Raji (cell line): ENCODE measurements at regions not wholly inside any gene's neighbourhood (a gene's known extent, or its start where the extent isn't known, plus 50 kb on each side); places are given as distances from the start of the nearest gene placed in this dataset.

ENCODE experiments used
- POLR2A ChIP-seq: IDR thresholded peaks from 2 replicates; pipeline ENCODE4 v1.6.1; 2011; ENCODE audit warnings: low read depth, low read length, control low read depth; ENCODE audit not compliant: insufficient read depth

DNA sequence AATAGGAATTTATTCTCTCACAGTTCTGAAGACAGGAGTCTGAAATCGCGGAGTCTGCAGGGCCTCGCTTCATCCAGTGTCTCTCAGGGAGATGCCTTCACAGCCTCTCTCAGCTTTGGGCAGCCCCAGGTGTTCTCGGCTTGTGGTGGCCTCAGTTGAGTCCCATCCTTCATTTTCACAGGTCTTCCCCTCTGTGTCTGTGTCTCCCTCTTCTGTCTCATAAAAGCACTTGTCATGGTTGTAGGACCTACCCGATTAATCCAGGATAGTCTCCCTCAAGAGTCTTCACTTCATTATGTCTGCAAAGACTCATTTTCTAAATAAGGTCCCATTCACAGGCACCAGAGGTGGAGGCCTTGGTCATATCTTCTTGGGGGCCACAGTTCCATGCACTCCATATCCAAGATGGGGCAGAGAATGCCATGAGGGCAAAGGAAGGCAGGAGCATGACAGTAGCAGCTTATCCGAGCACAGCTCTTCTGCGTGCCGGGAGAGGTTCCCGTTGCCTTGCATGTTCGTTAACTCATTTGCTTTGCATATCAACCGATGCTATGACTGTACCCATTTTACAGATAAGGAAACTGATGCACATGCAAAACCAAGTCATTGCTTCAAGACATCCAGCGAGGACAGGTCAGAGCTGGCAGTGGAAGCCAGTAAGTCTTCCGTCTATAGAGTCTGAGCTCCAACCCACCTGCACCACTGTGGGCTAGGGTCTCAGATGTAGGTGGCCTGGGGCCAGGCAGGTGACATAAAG is 363.8 kb upstream of the SULF2 start:
- no peak for TF ChIP-seq POLR2A

DNA sequence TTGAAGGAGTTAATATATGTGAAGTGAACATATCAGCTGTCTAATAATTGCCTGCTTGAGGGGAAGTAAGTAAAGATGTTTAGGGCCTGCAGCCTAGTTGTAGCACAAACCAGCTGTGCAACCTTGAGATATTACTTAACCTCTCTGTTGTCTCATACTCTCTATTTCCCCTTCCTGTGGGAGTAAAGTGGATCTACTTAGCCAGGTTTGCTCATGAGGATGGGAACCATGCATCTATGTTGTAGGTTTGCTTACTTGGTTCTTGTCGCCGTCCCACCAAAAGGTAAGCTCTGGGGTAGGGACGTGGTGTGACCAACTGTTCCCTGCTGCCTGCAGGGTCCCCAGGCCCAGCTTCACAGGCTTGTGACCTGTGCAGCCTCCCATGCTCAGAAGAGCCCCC is 362.7 kb upstream of the SULF2 start:
- TF ChIP-seq POLR2A: no peak

DNA sequence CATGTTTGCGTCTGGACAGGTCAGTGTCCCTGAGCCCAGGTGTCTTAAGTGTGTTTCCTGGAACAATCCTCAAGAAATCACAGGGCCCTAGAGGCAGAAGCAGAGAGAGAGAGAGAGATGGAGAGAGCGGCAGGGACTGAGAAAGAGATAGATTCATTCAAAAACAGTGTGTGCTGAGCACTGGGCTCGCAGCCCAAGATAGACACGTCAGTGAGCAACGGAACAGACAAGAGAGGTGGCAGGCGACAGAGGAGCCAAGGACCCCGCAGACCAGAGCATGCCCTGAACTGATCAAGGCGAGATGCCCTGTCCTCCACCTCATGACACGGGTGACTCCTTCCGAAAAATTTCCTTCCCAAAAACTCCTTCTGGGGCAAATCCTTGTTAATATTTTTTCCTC is 362.0 kb upstream of the SULF2 start:
- no peak for TF ChIP-seq POLR2A

DNA sequence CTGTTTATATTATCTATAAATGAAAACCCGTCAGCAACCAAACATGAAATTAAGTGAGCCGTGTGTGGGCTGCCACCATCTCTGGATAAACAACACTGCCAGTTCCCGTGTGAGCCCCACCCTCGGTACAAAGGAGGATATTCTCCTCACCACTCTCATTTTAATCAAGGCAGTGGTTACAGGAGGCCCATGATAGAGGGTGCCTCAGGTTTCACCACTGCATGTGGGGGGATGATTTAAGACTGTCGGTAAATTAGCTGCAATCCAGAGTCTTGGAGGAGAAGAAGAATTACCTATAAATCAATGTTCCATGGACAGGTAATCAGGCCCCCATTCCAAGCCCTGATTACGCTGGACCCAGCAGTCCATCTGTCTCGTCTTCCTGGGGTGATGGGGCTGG is 361.6 kb upstream of the SULF2 start:
- TF ChIP-seq POLR2A: no peak

DNA sequence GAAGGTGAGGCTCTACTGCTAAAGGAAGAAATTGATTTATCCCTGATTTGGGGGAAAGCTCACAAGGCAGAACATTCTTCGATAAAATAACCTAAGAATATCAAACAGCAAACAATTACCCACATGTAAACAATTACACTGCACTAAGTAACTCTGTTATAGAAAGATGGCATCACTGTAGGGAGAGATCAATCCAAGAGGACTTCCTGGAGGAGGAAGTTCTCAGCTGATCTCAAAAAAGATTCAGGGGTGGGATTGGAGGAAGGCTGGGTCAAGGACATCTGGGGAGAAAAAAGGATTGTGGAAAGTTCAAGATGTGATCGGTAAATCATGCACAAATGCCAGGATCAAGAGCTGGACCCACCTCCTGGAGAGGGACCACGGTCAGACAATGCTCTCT is 361.0 kb upstream of the SULF2 start:
- no peak for TF ChIP-seq POLR2A

DNA sequence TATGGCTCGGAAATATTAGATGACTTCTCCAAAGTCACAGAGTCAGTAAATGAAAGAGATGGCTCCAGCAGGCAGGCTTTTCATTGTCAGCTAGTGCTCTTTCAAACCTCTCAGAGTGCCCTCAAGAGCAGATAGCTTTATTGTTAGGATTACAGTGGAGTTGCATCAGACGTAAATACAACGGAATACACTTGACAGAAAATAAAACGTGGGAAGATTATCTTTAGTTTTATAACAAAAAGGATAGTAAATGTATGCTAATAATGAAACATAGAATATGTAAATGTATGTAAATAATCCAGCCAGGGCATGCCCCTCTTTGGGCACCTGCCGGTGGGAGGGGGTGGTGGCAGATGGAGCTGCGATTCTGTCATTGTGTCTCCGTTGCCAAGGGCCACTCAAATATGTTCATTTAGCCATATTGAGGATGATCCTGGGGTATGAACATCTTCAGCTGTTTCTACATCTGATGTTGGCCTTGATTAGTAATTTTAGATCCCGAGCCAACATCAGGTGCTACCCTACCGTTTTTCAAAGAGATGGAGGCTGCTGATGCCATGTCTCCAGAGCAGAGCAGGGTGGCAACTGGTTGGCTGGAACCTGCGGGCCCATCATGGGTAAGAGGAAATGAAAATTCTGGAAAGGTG is 358.3 kb upstream of the SULF2 start:
- TF ChIP-seq POLR2A: no peak

DNA sequence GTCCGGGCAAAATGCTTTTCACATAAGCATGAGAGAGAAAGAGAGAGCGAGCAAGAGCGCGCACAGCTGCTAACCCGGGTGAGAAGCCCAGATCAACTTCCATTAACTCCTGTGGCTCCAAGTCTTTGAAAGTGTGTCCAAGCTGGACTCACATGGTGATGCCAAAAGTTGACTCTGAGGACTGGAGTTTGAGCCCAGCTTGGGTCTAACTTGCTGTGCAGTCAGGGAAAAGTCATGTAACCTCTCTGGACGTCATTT is 357.2 kb upstream of the SULF2 start:
- TF ChIP-seq POLR2A: no peak

DNA sequence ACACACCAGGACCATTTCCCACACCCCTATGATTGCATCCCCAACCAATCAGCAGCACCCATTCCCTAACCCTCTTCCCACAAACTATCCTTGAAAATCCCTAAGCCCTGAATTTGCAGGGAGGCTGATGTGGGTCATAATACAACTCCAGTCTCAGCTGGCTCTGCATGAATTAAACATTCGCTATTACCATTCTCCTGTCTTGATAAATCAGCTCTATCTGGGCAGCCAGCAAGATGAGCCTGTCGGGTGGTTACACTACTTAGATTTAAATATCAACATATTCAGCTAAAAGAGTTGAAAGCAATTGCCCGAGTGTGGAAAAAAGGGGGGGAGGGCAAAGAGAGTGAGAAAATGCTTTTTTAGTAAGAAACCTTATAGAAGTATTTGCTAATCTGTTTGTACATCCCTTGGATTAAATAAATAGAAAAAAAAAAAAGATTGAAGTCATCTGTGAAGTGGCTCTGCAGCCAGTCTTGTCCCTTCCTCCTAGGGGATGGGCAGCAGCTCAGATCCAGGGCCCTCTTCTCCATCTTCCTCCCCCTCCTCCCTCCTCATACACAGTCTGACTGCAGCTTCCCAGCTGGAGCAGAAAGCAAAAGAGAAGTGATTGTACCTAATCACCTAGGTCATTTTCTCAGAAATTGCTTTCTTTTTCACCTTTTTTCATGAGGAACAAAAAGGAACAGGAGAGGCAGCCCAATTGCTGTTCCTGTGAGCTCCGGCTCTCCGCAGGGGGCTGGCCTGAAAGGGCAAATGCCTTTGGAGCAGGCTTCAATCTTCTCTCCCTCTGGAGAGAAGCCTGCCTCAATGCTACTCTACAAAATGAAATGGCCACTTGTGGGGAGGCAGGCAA is 356.6 kb upstream of the SULF2 start:
- no peak for TF ChIP-seq POLR2A

DNA sequence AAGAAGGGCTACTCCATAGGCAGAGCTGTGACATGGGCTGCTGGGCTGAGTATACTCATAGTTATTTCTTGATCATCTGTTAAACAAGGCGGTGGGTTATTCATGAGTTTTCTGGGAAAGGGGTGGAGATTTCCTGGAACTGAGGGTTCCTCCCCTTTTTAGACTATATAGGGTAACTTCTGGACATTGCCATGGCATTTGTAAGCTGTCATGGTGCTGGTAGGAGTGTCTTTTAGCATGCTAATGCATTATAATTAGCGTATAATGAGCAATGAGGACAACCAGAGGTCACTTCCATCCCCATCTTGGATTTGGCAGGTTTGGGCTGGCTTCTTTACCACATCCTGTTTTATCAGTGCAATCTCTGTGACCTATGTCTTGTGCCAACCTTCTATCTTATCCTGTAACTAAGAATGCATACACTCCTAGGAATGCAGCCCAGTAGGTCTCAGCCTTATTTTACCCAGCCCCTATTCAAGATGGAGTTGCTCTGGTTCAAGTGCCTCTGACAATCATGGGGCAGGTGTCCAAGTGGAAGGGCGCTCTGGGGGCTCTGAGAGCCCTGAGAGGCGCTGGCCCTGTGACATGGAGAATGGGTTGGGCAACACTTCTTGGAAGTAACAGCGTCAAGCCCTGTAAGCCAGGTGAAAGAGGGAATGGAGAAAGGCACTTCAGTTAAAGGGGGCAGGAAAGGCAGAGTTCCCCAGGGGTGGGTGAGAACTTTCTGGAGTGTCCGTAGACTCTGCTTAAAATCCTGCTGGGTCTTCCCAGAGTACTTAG is 354.2 kb upstream of the SULF2 start:
- TF ChIP-seq POLR2A: no peak

DNA sequence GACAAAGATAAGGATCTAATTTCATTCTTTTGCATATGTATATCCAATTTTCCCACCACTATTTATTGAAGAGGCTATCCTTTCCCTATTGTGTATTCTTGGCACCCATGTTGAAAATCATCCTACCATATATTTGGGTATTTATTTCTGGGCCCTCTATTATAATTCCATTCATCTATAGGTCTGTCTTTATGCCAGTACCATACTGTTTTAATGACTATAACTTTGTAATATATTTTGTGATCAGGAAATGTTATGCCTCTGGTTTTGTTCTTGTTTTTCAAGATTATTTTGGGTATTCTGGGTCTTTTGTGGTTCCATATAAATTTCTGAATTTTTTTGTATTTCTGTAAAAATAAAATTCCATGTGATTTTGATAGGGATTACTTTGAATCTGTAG is 347.6 kb upstream of the SULF2 start:
- no peak for TF ChIP-seq POLR2A

DNA sequence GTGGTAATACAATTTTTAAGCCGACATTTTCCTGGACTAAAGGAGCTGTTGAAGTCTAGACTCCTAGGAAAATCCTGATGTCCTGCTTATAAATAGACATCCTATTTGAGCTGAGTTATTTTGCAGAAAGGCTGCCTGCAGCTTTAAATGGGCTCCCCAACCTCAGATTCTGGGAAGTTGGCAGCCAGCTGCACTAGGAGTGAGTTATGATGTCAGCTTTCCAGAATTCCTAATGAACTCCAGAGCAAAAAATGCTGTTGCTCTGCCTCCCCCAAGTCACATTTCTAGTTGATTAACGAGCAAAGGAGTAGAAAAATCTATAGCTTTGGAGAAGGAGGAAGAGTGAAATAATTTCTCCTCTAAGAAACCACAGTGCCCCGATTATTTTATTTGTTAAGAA is 346.3 kb upstream of the SULF2 start:
- no peak for TF ChIP-seq POLR2A

DNA sequence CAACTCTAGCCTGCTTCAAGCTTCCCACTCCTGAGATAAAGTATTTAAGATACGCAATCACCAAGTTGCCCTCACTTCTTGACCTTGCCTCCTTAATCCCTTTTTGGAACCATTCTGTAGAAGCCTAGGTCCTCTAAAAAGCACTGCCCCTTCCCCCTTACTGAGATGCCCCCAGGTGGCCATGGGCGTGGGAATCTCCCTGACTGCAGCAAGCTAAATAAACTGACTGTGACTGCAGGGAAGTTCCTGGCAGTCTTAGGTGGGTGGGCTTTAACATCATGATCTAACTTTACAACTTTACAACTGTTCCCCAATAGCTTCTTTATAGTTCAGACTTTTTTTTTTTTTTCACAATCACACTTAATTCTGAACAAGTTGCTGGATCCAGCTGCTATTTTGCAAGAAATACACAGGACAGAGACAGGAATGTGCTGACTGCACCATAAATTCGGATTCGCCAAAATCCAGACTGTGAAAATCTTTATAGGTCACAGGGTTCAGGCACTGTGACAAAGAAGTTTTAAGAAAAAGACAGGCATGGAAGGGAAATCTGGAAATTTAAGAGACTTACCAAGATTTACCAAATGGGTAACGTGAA is 344.2 kb upstream of the SULF2 start:
- TF ChIP-seq POLR2A: no peak

DNA sequence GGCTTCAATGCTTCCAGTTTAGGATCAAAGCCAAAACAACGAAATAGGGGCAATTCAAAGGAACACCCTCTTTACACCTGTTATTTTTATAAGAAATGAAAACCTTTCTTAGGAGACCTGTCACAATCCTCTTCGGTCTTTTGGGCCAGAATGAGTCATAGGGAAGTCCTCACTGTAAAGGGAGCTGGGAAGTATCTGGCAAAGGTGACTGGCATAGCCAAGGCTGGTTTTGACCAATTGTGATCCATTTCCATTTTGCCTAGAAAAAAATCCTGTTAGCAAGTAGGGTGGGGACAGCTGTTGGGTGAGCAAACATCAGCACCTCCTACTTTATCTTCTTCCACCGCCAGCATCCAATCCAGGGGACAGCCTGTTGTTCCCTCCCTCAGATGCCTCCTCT is 343.2 kb upstream of the SULF2 start:
- TF ChIP-seq POLR2A: no peak

DNA sequence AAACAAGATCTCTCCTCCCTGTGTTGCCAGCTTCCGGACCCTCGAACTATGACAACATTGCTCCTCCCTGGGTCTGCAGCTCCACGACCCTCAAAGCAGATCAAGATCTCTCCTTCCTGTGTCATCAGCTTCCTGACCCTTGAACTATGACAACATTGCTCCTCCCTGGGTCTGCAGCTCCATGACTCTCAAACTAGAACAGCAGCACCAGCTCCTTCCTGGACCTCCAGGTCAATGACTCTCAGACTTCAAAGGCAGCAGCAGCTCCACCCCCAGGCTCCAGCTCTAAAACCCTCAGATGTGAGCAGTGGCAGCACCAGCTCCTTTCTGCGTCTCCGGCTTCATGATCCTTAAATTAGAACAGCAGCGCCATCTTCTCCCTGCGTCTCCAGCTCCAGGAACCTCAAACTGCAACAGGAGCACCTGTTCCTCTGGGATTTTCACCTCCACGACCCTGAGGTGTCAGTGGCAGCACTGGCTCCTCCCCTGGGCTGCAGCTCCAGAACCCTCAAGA is 341.0 kb upstream of the SULF2 start:
- TF ChIP-seq POLR2A: no peak

DNA sequence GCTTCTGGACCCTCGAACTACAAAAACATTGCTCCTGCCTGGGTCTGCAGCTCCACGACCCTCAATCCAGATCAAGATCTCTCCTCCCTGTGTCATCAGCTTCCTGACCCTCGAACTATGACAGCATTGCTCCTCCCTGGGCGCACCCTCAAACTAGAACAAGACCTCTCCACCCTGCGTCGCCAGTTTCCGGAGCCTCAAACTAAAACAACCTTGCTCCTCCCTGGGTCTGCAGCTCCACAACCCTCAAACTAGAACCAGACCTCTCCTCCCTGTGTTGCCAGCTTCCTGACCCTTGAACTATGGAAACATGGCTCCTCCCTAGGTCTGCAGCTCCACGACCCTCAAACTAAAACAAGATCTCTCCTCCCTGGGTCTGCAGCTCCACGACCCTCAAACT is 339.7 kb upstream of the SULF2 start:
- no peak for TF ChIP-seq POLR2A

DNA sequence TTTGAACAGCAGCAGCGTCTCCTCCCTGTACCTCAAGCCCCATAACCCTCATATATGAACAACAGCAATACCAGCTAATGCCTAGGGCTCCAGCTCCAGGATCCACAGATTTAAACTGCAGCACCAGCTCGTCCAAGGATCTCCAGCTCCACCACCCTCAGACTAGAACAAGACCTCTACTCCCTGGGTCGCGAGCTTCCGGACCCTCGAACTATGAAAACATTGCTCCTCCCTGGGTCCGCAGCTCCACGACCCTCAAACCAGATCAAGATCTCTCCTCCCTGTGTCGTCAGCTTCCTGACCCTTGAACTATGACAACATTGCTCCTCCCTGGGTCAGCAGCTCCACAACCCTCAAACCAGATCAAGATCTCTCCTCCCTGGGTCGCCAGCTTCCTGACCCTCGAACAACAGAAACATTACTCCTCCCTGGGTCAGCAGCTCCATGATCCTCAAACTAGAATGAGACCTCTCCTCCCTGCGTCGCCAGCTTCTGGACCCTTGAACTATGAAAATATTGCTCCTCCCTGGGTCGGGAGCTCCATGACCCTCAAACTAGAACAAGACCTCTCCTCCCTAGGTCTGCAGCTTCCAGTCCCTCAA is 339.0 kb upstream of the SULF2 start:
- no peak for TF ChIP-seq POLR2A
